HG02678 (cell line): ENCODE measurements at regions not wholly inside any gene's neighbourhood (a gene's known extent, or its start where the extent isn't known, plus 50 kb on each side); places are given as distances from the start of the nearest gene placed in this dataset.

Source experiments
- ATAC-seq: cut with Tn5 transposase; IDR thresholded peaks from one replicate; pipeline ENCODE4 v1.9.1; 2021; ENCODE audit warnings: mild to moderate bottlenecking, moderate library complexity; ENCODE audit not compliant: unreplicated experiment

DNA sequence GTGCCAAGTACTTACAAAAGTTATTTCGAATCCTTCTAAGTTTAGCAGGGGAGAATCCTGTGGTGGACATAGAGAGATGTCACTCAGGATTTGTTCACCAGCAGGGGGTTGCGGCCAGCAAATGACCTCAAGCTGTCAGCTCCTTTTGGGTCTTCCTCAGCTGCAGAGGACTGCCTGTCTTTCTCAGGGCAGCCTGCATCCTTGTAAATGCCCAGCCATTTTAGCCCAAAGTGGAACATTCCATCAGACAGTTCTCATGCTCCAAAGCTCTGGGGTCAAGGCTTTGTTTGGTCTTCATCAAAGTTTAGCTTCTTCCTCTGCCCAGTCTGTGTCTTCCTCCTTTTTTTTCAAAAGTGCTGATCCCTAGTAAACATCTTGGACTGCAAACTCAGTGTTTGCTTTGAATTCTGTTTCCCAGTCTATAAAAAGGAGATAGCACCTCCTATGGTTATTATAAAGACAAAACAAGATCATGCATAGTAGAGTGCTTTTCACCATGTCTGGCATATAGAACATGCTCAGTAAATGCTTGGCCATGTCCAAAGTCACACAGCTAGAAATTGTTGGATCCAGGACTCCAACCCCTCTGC, 156.4 kb upstream of the GATB start:
- no peak for ATAC-seq

DNA sequence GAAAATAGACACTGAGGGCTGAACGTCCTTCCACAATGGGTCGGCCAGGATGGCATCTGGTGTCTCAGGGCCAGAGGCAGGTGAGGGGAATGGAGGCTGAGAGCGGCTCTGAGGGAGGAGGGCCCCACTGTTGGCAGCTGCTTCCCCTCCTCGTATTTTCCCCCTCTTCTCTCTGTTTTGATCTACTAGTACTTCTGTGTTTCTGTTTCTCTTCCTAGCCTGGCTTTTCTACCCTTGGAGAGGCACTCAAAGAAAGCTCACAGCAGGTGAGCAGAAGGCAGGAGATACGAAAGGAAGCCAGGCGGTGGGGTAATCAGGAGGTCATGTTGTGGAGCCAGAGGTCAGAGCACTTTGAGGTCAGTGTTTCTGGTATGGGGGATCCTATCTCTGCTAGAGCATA, 151.8 kb upstream of the GATB start:
- peak; percentile 66 for ATAC-seq

DNA sequence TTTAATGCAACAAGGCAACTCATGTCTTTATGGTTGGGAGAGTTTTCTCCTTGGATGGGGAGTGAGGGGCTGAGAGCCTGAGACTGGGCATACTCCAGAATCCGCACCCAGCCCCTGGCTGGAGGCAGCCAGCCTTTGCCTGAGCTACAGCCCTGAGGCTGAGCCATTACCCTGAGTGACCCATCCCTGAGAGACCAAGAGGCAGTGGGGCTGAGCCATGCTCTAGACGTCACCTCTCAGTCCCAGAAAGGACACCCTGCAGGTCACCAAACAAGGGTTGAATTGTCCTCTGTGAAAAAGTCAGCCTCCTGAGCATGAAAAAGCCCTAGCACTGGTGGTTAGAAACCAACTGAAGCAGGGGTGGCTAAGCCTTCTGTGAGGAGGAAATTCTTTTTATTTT, 151.2 kb upstream of the GATB start:
- no peak for ATAC-seq

DNA sequence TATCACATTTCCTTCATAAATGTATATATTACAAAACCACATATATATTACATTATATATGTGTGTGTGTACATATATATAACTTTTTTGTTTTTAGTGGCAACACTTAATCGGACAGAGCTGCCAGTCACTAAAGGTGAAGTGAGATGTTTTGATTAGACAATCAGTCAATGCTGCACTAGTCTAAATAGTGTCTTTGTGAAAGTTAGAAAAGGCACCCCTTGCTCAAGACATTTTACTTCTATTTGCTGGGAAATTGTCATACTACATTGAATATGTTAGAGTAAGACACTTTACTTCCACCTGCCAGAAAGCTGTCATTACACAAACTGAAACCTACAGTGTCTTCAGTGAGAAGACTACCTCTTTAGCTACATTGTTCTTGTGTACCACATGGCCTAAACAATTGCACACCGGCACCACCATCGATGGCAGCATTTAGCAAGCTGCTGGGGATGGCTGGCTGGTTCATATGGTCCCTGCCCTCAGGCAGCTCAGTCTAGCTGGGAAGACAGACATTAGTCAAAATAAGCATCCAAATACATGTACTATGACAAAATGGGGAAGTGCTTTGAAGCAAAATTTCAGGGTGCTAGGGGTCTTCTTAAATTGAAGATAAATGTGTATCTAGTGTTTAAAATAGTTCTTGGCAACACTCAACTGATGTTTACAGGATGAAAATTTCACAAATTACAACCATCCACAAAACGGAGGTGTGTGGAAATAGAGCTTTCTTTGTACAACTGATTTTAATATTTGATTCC, 148.1 kb upstream of the GATB start:
- peak; percentile 34 for ATAC-seq

DNA sequence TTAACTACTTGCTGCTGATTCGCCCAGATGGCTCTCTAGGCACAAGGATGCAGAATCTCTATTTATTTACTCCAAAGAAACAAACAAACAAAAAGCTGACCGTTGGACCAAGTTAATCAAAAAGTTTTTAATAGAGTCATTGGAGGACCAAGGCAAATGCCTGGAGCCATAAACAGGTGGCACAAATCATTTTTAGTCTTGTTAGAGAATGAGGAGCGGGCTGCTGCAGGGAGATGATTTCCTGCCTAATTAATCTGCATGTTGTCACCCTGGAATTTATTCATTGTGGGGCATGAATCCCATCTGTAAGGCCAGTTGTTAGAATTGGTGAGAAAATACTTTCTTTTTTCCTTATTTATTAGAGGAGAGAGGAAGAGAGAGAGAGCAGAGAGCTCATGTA, 147.4 kb upstream of the GATB start:
- ATAC-seq = no peak

DNA sequence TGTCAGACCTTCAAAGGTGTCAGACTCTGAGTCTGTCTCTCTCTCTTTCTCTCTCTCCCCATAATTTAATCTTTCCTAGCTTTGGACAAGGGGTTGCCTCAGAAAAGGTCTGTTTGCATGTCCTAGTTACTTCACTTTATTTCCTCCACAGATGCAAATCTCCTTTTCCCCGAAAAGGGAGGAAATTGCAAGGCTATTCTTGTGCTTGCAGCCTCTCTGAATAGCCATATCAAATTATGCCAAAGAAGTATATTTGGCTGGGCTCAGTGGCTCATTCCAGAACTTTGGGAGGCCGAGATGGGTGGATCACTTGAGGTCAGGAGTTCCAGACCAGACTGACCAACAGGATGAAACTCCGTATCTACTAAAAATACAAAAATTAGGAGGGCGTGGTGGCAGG, 145.6 kb upstream of the GATB start:
- ATAC-seq = no peak

DNA sequence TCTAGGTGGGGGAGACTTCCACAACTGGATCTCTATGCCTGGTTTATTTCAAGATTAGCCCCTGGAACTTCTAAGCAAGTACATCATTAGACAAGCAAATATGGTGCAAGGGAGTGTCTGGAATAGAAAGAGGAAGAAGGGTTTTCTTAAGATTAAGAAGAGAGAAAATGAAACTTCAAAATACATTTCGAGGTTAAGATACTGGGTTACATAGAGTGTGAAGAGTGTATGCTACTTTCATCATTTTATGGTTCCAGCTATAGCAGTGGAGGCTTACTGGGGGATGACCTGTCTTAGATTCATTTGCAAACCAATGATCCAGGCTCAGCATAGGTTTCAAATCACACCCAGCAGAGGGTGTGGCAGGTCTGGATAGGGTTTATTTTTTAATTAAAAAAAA, 144.4 kb upstream of the GATB start:
- ATAC-seq = peak; percentile 89

DNA sequence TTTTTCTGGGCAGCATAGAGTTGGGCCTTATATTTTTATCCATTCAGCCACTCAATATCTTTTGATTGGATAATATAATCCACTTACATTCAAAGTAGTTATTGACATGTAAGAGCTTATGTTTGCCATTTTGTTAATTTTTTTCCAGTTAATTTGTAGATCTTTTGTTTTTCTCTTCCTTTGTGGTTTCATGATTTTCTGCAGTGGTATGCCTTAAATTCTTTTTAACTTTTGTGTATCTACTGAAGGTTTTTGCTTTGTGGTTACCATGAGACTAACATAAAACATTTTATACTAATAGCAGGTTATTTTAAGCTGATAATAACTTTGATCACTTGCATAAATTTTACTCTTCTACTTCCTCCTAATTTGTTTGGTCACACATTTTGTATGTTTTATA, 140.8 kb upstream of the GATB start:
- no peak for ATAC-seq

DNA sequence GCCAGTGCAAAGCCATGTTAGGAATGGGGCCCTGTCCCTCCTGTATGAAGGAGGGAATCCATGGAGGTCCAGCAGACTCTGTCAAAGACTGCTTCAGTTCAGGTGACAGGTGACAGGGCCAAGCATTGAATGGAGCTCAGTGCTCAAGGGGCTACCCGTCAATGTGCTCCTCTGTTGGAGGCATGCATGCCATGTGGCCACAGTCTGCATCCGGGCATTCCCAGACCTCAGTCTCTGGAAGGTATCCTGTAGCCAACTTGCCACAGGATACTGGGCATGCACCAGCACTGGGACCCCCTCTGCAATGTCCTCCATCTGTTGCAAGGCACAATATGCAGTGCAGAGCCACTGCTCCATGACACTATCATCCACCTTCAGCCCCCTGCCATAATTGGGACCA, 136.1 kb upstream of the GATB start:
- ATAC-seq = no peak

DNA sequence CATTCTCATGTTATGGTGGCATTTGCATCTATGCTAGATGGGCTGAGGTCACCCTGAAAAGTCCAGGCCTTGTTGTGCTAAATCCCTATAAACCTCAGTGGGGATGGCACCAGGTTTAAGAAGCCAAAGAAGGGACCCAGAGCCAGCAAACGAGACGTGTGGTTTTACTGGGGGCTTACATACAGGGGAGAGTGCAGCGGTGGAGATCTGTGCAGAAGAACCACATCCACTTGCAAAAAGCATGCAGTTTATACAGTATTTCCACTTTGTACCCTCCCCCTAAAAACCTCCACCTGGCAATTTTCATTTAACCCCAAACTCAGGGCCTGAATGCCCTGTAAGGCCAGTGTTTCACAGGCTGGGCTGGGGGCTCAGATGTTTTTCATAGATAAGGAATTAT, 134.9 kb upstream of the GATB start:
- no peak for ATAC-seq

DNA sequence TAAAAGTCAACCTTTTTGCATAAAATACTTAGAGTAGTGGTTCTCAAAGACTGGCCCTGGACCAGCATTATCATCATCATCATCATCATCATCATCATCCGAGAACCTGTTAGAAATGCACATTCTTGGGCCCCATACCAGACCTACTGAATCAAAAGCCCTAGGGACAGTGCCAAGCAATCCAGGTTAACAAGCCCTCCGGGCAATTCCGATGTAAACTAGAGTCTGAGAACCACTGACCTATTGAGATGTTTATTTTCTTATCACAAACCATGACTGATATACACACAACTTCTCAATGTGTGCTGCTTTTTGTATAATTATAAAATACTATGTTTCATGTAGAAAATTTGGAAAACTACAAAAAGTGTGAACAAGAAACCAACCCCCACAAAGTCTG, 133.4 kb upstream of the GATB start:
- ATAC-seq = no peak

DNA sequence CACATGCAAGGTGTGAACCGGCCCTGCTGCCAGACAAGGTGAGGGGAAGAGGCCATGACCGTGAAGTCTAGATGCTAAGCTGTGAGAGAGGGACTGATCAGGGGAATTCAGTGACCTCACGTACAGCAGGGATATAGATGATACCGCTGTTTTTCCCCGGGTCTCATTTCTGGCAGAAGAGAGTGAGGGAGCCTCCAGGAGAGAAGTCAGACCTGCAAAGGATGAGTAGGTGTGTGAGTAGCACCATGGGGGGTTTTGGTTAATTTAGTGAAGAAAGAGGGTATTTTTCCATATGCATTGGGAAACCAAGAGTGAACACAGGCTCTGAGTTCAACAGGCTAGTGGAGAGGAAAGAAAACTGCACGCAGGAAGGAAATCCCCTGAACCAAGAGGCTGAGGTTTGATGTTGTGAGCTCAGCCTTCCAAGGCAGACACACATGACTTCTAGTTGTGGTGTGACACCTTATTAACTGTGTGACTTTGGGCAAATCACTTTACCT, 127.6 kb upstream of the GATB start:
- ATAC-seq = peak; percentile 54

DNA sequence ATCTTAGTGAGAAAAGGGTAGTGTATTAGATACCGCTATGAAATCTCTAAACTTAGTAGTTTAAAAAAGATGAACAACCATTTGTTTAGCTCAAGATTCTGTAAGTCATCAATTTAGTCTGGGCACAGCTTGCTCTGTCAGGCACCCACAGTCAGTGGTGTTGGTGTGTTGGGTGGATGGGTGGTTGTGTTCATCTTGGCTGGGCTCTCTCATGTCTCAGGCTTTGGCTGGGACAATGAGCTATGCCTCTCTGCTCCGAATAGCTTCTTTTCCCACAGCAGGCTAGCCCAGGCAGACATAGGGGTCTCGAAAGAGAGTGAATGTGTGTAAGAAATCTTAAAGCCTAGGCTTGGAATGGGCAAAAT, 127.0 kb upstream of the GATB start:
- ATAC-seq = peak; percentile 17

DNA sequence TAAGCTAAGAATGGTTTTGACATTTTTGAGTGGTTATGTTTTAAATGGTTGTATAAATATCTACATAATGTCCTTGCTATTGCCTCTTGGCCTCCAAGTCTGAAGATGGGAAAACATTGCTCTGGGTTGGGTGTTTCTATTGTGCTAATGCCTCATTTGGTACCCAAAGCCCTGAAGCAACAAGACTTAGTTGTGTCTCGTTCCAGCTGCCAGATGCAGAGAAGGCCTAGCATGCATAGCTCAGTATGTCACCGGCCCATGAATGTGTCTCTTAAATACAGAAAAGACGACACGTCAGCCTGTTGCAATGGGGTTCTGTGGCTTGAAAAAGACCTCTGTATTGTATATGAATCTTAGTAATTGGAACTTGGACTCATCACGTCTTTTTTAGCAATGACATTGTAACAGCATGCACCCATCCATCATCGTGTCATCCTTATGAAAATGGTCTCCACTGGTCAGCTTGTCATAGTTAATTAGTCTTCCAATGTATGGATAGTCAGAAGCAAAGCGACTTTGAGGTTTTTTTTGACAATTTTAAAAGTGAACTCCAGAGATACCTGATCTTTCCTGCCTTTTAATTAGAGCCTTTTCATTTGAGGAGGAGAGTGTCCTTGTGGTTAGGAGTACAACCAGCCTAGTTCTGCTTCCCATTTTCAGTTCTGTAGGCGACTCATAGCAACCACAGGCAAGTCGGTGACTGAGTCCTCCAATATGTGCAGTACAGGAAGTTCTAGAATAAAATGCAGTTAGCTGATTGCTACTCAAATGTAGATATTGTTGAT, 126.4 kb upstream of the GATB start:
- peak; percentile 71 for ATAC-seq

DNA sequence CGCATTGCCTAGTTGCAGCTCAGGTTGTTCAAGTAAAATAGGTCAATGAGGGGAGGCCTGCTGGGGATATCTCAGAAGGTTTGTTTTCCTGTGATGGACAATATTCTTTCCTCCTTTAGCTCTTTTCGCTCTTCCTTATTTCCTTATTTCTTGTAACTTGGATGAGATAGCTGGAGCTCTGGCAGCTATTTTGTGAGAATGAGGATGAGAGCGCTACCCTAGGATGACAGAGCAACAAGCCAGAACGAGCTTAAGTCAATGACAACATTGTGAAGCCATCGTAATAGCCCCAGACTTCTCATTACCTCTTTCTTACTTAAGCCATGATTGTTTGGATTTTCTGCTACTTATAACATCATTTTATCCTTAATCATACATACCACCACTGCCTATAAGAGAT, 124.3 kb upstream of the GATB start:
- ATAC-seq = no peak

DNA sequence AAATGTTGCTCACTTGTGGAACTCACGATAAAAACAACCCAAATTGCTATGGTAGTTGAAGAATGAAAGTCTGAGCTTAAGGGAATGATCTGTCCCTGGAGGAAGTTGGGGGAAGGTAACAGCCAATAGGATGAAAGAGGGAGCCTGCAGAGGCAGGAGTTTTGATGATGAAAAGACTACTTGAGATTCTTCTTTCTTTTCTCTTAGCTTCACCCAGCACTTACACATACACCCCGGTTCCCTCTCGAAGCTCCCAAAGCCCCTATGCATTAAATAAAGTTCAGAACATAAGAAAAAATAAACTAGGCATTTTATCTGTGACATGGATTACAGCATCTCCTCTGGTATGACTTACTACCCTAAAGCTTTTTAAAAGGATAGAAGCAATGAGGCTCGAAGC, 122.9 kb upstream of the GATB start:
- ATAC-seq = no peak

DNA sequence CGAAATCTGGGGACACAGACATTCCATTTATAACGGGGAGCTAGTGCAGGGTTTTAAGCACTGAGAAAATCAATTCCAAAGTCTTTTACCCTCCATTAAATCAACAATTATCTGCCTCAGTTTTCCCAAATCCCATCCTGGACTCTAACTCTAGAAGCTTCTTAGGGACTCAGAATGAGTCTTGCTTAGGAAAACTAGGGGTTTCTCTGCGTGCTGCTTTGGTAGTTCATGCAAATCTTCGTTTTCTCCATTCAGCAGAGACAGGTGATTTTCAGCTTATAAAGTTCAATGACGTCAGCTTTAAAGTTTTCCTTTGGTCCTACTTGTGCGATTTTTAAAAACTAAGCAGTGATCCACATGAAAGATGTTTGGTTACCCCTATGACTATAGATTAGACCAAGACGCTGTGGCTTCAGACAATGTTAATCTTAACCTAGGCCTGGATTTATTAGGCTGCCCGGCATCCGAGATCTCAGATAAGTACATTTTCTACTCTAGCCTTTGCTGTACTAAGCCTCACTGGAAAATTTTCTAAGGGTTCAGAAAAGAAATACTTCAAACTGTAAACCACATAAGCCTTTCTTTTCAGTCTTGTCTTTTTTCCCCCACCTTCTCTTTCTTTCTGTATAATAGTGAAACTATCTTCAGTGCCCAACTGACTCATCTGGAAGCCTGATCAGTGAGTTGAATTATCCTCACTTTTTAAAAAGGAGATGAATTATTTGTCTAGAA, 121.4 kb upstream of the GATB start:
- ATAC-seq = peak; percentile 69

DNA sequence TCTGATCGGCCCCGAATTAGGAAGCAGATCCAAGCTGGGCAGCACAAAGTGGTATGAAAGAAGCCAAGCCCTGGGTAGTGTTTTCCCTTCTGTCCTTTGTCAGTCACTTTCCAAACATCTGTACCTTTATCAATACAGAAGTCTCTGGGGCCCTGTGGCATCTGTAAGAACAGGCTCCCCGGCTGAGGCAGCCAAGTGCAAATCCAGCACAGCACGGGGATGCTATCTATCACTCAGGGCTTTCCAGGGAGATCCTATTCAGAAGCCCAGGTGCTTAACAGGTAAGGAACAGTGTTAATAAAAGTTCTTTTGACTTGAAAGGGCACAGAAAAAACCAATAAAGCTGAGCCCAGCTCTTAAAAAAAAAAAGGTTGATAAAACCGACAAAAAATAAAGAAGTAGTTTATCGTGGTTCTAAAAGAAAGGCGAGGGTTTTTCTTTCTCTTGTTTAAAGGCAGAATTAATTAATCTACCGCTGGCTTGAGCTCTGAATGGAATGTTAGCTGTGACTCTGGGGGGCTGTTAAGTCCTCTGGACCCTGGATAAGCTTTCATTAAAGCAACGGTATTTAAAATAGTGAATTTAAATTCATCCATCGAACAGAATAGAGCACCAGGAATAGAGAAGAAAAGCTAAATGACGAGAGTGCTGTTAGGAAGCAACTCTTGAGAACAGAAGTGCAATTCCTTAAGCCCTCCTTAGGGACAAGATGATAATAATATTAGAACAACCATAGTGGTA, 119.1 kb upstream of the GATB start:
- ATAC-seq = no peak

DNA sequence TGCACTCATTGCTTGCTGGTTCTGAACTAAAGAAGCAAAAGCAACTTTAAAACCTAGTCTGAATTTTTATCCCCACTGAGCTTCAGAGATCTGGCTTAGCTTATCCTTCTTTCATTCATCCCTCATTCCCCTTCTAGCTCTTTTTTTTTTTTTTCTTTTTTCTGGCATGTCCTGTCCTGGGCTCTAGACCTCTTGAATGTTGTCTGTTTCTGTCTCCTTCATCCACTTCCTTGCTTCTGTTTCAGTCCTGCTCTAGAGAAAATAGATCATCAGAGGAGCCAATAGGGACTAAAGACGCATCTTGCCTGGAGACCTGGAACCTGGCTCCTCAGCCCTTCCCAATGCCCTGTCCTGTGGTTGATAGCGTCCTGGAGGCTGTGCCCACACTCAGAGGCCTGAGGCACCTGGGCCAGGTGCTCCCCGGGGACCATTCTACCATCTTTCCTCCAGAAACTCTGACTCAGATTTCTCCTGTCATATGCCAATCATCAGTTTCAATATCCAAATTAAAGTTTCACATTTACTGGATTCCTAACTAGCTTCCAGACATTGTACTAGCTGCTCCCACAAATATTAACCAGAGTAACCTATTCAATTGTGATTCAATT, 115.7 kb upstream of the GATB start:
- no peak for ATAC-seq

DNA sequence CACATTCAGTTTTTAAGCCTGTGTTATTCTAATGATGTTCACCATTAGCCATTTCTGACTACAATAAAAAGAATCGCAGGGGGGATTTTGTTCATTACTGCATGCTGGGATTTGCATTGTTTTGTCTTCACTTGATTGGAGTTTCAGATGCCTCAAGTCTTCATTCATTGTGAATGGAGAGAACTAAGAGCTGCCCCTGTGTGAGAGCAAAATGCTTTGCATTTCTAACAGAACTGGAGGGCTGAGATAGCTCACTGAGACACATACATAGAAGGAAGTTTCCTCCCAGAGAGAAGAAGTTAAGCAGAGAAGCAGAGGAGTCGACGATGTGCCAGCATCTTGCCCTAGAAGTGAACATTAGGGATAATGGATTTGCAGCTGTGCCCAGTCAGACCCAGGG, 113.5 kb upstream of the GATB start:
- ATAC-seq = no peak
